ENCODE measurements at regions not wholly inside any gene's neighbourhood (a gene's known extent, or its start where the extent isn't known, plus 50 kb on each side); places are given as distances from the start of the nearest gene placed in this dataset.
"Not testable (repeated sequence)": the region's sequence is repeated elsewhere in the genome, so short reads cannot be mapped to it uniquely, and the experiment has no call there.

DNA sequence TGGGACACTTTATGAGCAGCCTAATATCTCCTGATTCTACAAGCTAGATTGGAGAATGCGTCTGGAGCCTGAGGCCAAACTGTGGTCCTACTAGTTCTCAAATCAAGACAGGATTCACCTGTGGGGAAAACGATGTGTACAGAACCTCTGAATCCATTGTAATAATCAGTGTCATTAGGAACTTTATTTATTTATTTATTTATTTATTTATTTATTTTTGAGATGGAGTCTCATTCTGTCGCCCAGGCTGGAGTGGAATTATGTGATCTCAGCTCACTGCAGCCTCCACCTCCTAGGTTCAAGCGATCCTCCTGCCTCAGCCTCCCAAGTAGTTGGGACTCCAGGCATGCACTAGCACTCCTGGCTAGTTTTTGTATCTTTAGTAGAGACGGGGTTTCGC lies 52.6 kb upstream of the KIF26B start:
- WGBS, 4 donors: 93 to 95% (median 95%) methylated on average over 6 of the region's 6 CpGs
- H3K4me3 ChIP-seq; intact Hi-C loops (cut with DNase I): not testable (repeated sequence)

DNA sequence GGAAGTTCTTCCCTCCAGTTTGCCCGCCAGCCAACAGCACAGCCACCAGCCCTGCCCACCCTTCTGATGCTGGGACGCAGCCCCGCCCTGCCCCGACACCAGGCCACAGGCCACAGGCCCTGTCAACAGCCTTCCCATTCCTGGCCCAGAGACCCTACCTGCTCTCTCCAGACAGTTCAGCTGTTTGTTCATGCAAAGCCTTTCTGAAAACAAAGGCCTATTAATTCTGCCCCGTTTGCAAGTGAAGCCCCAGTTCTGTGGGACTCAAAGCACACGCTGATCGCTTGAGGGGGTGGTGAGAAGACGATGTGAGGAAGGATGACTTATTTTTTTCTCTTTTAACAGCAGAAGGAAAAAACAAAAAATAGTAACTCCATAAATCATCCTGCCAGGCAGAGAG lies 55.4 kb upstream of the KIF26B start:
- 82 to 89% (median 86%) methylated on average over 5 to 8 of the region's 8 CpGs for WGBS, 4 donors
- Histone ChIP-seq H3K4me3 (no peak overlapping the region), H3K36me3 (replicated peaks in 1 of 2) (no peaks in the 10 kb centered on the region), H3K9me3 (replicated peaks in 1 of 3) (no peaks in the 10 kb centered on the region), H3K4me1 (replicated peaks in 1 of 2) (peaks cover 0 to 4% of the 10 kb centered on the region in 2 donors), H3K27me3 (no peaks in the 10 kb centered on the region), H3K27ac (no peak overlapping the region)
- intact Hi-C loops (cut with DNase I): no loop called here
- DNase-seq: peak in 1 of 7 donors; percentile 29
- TF ChIP-seq POLR2A (IDR thresholded peaks at IDR 0.05): no peak
- TF ChIP-seq, protein P1, sequence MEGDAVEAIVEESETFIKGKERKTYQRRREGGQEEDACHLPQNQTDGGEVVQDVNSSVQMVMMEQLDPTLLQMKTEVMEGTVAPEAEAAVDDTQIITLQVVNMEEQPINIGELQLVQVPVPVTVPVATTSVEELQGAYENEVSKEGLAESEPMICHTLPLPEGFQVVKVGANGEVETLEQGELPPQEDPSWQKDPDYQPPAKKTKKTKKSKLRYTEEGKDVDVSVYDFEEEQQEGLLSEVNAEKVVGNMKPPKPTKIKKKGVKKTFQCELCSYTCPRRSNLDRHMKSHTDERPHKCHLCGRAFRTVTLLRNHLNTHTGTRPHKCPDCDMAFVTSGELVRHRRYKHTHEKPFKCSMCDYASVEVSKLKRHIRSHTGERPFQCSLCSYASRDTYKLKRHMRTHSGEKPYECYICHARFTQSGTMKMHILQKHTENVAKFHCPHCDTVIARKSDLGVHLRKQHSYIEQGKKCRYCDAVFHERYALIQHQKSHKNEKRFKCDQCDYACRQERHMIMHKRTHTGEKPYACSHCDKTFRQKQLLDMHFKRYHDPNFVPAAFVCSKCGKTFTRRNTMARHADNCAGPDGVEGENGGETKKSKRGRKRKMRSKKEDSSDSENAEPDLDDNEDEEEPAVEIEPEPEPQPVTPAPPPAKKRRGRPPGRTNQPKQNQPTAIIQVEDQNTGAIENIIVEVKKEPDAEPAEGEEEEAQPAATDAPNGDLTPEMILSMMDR (IDR thresholded peaks at IDR 0.05): no peak

More for the DNA sequence above, 52.6 kb upstream of the KIF26B start:
- not testable (repeated sequence) for H3K4me1 ChIP-seq (replicated peaks in 1 of 2); H3K36me3 ChIP-seq (replicated peaks in 1 of 2); DNase-seq; H3K27ac ChIP-seq; H3K27me3 ChIP-seq; H3K9me3 ChIP-seq (replicated peaks in 1 of 3)

- no peak overlapping the region for H3K4me3 ChIP-seq
- TF ChIP-seq, protein P1 (IDR thresholded peaks at IDR 0.05): no peak
- no peak for TF ChIP-seq POLR2A (IDR thresholded peaks at IDR 0.05)
- no peaks in the 10 kb centered on the region for H3K9me3 ChIP-seq (replicated peaks in 1 of 3)
- no peak for DNase-seq
- H3K27ac ChIP-seq: no peak overlapping the region
- 96 to 99% (median 98%) methylated on average over 6 of the region's 6 CpGs for WGBS, 4 donors
- peaks cover 0 to 4% of the 10 kb centered on the region in 2 donors for H3K4me1 ChIP-seq (replicated peaks in 1 of 2)
- intact Hi-C loops (cut with DNase I): no loop called here
- no peaks in the 10 kb centered on the region for H3K36me3 ChIP-seq (replicated peaks in 1 of 2)
- no peaks in the 10 kb centered on the region for H3K27me3 ChIP-seq
Measured at GRCh38 chr1:245098924-245099323, 55.9 kb upstream of the KIF26B start.

GRCh38 chr1:245096311-245097066 lies 58.3 kb upstream of the KIF26B start:
- no peaks in the 10 kb centered on the region for H3K36me3 ChIP-seq (replicated peaks in 1 of 2)
- no peak overlapping the region for H3K4me3 ChIP-seq
- WGBS, 4 donors: 70 to 81% (median 76%) methylated on average over 5 of the region's 5 CpGs
- peak in 2 of 7 donors; percentile 12 to 21 for DNase-seq
- H3K27me3 ChIP-seq: no peaks in the 10 kb centered on the region
- peaks cover 0 to 13% of the 10 kb centered on the region in 2 donors for H3K4me1 ChIP-seq (replicated peaks in 1 of 2)
- no peaks in the 10 kb centered on the region for H3K9me3 ChIP-seq (replicated peaks in 1 of 3)
- no peak overlapping the region for H3K27ac ChIP-seq
- no peak for TF ChIP-seq POLR2A (IDR thresholded peaks at IDR 0.05)
- TF ChIP-seq, protein P1 (IDR thresholded peaks at IDR 0.05): no peak
- intact Hi-C loops (cut with DNase I): no loop called here

- DNase-seq: no peak
- Histone ChIP-seq H3K27ac (no peak overlapping the region), H3K4me3 (no peak overlapping the region), H3K9me3 (replicated peaks in 1 of 3) (no peaks in the 10 kb centered on the region), H3K4me1 (replicated peaks in 1 of 2) (peaks cover 0 to 16% of the 10 kb centered on the region in 2 donors), H3K27me3 (no peaks in the 10 kb centered on the region), H3K36me3 (replicated peaks in 1 of 2) (no peaks in the 10 kb centered on the region)
- WGBS, 4 donors: 50 to 67% (median 57%) methylated on average over 1 of the region's 1 CpG
- TF ChIP-seq, protein P1 (IDR thresholded peaks at IDR 0.05): no peak
- no peak for TF ChIP-seq POLR2A (IDR thresholded peaks at IDR 0.05)
- intact Hi-C loops (cut with DNase I): no loop called here
Measured at GRCh38 chr1:245095903-245096302, 58.9 kb upstream of the KIF26B start.

Measured in adrenal gland (tissue), 9 donors.